ENCODE measurements at regions not wholly inside any gene's neighbourhood (a gene's known extent, or its start where the extent isn't known, plus 50 kb on each side); places are given as distances from the start of the nearest gene placed in this dataset.

- no peak for TF ChIP-seq CTCF (conservative IDR thresholded peaks at IDR 0.05)
- no peak for TF ChIP-seq ZFX (IDR thresholded peaks at IDR 0.05)
Observed at GRCh38 chr4:137674066-137674465, 141.8 kb upstream of the PCDH18 start.
